LNCAP (cell line): ENCODE measurements at regions not wholly inside any gene's neighbourhood (a gene's known extent, or its start where the extent isn't known, plus 50 kb on each side); places are given as distances from the start of the nearest gene placed in this dataset.
A peak's percentile ranks its signal among the peaks of the same experiment; 100 is the strongest.

Source experiments
- CTCF ChIP-seq: fragments of 450-650 bp; IDR thresholded peaks from 2 replicates; pipeline ENCODE4 v1.5.1; 2017; ENCODE audit warnings: mild to moderate bottlenecking

- no peak for TF ChIP-seq CTCF
Measured at GRCh38 chr4:186404562-186405134, 138.7 kb downstream of the F11 start.

- TF ChIP-seq CTCF, result no peak
Measured at GRCh38 chr4:186400676-186401075, 134.7 kb downstream of the F11 start.

GRCh38 chr4:186392017-186392416 lies 126.0 kb downstream of the F11 start:
- no peak for TF ChIP-seq CTCF

- no peak for TF ChIP-seq CTCF
Measured at GRCh38 chr4:186368281-186368680, 102.3 kb downstream of the F11 start.

GRCh38 chr4:186366326-186366725 lies 100.3 kb downstream of the F11 start:
- no peak for TF ChIP-seq CTCF

- peak; percentile 36; the same call in 1 of the 2 replicates for TF ChIP-seq CTCF
Measured at GRCh38 chr4:186363038-186363437, 97.0 kb downstream of the F11 start.

- TF ChIP-seq CTCF, result no peak
Measured at GRCh38 chr4:186360551-186360950, 94.6 kb downstream of the F11 start.

GRCh38 chr4:186351668-186352194 lies 85.7 kb downstream of the F11 start:
- TF ChIP-seq CTCF, result no peak
